Type B pancreatic cell (in vitro differentiated cells): ENCODE measurements at regions not wholly inside any gene's neighbourhood (a gene's known extent, or its start where the extent isn't known, plus 50 kb on each side); places are given as distances from the start of the nearest gene placed in this dataset.

Experiments
- DNase-seq: peaks from one replicate; pipeline ENCODE4 v3.0.0; 2021; ENCODE audit warnings: mixed read lengths; ENCODE audit not compliant: unreplicated experiment; ENCODE audit errors: extremely low spot score
- H3K27ac Mint-ChIP-seq: 2 replicates; pipeline ENCODE4 v1.8.0; 2021; ENCODE audit warnings: mild to moderate bottlenecking, mixed read lengths
- H3K27me3 Mint-ChIP-seq: 2 replicates; pipeline ENCODE4 v1.8.0; 2021; ENCODE audit warnings: mixed read lengths
- H3K36me3 Mint-ChIP-seq: 2 replicates; pipeline ENCODE4 v1.8.0; 2021; ENCODE audit warnings: mixed read lengths
- H3K4me1 Mint-ChIP-seq: one replicate; pipeline ENCODE4 v1.8.0; 2021; ENCODE audit warnings: mixed read lengths; ENCODE audit not compliant: unreplicated experiment
- H3K4me3 Mint-ChIP-seq: 2 replicates; pipeline ENCODE4 v1.8.0; 2021; ENCODE audit warnings: mild to moderate bottlenecking, mixed read lengths
- H3K9me3 Mint-ChIP-seq: 2 replicates; pipeline ENCODE4 v1.8.0; 2021; ENCODE audit warnings: mixed read lengths
- TF ChIP-seq, protein P1 (sequence below): fragments of 200-600 bp; sonication (generic); conservative IDR thresholded peaks from 2 replicates; pipeline ENCODE4 v1.5.0; 2021; ENCODE audit warnings: antibody characterized with exemption, mild to moderate bottlenecking

DNA sequence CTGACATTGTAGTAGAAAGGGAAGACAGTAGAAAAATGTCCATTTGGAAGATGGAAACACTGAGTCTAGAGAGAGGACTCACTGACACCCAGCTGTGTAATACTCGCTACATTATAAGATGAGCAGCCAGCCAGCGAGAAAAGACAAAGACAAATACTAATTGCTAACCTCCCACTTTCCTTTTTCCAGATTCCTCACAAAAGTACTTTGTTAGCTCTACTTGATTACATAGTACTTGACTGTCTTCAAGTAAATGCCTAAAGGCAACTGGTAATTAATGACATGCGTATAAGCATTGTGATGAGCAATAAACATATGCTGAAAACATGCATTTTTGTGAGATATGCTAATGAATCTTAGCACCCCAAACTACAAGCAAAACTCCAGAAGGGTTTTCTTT, 363.1 kb downstream of the GPAM start:
- TF ChIP-seq, protein P1, sequence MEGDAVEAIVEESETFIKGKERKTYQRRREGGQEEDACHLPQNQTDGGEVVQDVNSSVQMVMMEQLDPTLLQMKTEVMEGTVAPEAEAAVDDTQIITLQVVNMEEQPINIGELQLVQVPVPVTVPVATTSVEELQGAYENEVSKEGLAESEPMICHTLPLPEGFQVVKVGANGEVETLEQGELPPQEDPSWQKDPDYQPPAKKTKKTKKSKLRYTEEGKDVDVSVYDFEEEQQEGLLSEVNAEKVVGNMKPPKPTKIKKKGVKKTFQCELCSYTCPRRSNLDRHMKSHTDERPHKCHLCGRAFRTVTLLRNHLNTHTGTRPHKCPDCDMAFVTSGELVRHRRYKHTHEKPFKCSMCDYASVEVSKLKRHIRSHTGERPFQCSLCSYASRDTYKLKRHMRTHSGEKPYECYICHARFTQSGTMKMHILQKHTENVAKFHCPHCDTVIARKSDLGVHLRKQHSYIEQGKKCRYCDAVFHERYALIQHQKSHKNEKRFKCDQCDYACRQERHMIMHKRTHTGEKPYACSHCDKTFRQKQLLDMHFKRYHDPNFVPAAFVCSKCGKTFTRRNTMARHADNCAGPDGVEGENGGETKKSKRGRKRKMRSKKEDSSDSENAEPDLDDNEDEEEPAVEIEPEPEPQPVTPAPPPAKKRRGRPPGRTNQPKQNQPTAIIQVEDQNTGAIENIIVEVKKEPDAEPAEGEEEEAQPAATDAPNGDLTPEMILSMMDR: no peak

DNA sequence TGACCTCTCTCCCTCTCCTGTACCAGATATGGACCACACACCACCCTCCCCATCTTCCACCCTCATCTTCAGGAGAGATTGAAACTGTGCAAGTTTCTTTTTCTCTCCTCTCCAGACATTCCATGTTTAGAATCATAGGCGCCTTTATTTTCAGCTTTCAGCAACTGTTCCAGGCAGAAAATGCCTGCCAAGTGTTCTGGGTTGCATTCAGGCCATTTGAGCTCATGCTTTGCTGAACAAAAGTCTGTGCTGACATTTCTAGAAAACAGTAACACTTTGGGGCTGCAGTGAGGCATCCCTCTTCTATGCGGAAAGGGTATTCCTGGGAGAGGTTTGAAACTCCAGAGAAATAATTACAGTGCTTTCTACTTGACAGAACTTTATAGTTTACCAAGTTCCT, 361.7 kb downstream of the GPAM start:
- Mint-ChIP-seq H3K9me3 (no peaks in the 10 kb centered on the region), H3K27ac (no peak overlapping the region), H3K4me3 (no peak overlapping the region), H3K4me1 (no peaks in the 10 kb centered on the region), H3K27me3 (peaks cover 4% of the 10 kb centered on the region), H3K36me3 (no peaks in the 10 kb centered on the region)
- no peak for DNase-seq
- TF ChIP-seq, protein P1: no peak

More for the DNA sequence above, 363.1 kb downstream of the GPAM start:
- no peaks in the 10 kb centered on the region for H3K4me1 Mint-ChIP-seq
- no peaks in the 10 kb centered on the region for H3K36me3 Mint-ChIP-seq
- no peak overlapping the region for H3K4me3 Mint-ChIP-seq
- no peak for DNase-seq
- no peaks in the 10 kb centered on the region for H3K9me3 Mint-ChIP-seq
- peaks cover 4% of the 10 kb centered on the region for H3K27me3 Mint-ChIP-seq
- no peak overlapping the region for H3K27ac Mint-ChIP-seq

DNA sequence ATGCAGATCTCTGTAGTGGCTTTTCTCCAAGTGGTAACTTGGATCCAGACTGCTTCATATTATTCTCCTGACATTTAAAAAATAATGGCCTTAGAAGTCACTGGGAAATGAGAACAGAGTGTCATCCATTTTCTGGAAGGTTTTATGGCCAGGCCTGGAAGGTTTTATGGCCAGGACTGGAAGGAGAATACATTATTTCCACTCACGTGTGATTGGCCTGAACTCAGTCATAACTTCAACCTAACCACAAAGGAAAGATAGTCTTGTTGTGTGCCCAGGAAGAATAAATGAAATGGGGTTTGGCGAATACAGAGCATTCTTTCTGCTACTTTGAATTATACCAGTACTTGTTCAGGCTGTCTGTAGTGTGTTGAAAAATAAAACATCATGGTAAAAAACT, 360.9 kb downstream of the GPAM start:
- Mint-ChIP-seq H3K4me1 (no peaks in the 10 kb centered on the region), H3K36me3 (no peaks in the 10 kb centered on the region)

DNA sequence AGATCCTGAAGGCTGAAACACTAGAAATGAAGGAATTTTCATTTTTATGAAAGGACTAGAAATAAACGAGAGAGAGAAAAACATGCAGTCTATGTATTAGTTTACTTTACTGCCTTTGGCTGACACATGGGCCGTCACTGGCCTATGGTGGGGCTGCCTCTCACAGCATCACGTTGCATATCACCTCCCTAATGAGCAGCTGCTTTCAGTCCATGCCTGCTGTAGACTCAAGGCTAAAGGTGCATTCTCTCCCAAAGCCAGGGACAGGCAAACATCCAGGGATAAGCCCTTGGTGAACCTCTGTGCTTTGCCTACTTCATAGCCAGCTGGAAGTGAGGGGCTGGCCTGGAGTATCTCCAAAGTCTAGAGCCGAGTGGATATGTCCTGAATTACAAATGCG, 359.4 kb downstream of the GPAM start:
- Mint-ChIP-seq H3K36me3 (no peaks in the 10 kb centered on the region), H3K9me3 (no peaks in the 10 kb centered on the region), H3K27me3 (peaks cover 4% of the 10 kb centered on the region), H3K4me3 (no peak overlapping the region), H3K27ac (no peak overlapping the region), H3K4me1 (no peaks in the 10 kb centered on the region)
- no peak for DNase-seq
- TF ChIP-seq, protein P1: no peak

More for the DNA sequence above, 360.9 kb downstream of the GPAM start:
- no peak overlapping the region for H3K4me3 Mint-ChIP-seq
- no peaks in the 10 kb centered on the region for H3K9me3 Mint-ChIP-seq
- TF ChIP-seq, protein P1: no peak
- H3K27me3 Mint-ChIP-seq: peaks cover 4% of the 10 kb centered on the region
- no peak overlapping the region for H3K27ac Mint-ChIP-seq
- no peak for DNase-seq

DNA sequence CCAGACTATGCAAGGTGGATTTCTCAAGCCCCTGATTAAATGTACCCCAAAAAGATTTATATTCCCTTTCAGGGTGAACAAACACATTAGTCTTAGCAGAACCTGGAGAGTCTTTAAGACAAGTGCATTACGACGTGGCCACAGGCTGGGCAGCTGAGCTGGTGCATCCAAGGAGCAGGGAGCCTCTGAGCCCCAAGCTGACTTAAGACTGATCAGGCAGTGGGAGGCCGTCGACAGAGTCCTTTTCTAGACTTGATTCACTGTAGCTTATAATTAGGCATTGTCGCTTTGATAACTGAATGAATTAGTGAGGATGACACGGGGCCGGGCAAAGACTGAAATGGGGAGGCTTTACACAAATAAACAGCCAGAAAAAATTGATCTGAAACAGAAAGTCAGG, 353.2 kb downstream of the GPAM start:
- H3K27me3 Mint-ChIP-seq: peaks cover 3% of the 10 kb centered on the region
- peaks cover 16% of the 10 kb centered on the region for H3K4me1 Mint-ChIP-seq
- TF ChIP-seq, protein P1: no peak
- no peaks in the 10 kb centered on the region for H3K9me3 Mint-ChIP-seq
- no peak overlapping the region for H3K4me3 Mint-ChIP-seq
- H3K27ac Mint-ChIP-seq: no peak overlapping the region
- H3K36me3 Mint-ChIP-seq: no peaks in the 10 kb centered on the region
- no peak for DNase-seq

DNA sequence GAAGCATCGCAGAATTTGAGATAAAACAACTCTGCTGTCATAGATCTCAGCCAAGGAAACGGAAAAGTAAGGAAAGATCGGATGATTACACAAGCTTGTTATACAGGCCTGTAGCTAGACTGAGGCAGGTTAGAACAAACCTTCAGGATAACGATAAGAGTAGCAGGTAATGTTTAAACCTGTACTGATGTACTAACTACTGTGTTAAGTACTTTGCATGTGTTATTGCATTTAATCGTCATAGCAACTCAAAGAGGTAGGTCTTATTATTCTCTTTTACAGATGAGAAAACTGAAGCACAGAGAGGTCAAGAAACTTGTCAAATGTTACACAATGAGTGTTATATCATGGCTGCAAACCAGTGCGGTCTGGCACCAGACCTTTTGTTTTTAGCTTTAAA, 352.5 kb downstream of the GPAM start:
- Mint-ChIP-seq H3K27ac (no peak overlapping the region), H3K27me3 (peaks cover 5% of the 10 kb centered on the region), H3K9me3 (no peaks in the 10 kb centered on the region), H3K4me3 (no peak overlapping the region), H3K4me1 (peaks cover 16% of the 10 kb centered on the region), H3K36me3 (no peaks in the 10 kb centered on the region)
- no peak for DNase-seq
- TF ChIP-seq, protein P1: no peak
